CD4-positive, alpha-beta T cell (primary cell): ENCODE measurements at regions not wholly inside any gene's neighbourhood (a gene's known extent, or its start where the extent isn't known, plus 50 kb on each side); places are given as distances from the start of the nearest gene placed in this dataset.
"Not testable (repeated sequence)": the region's sequence is repeated elsewhere in the genome, so short reads cannot be mapped to it uniquely, and the experiment has no call there.

Experiments used
- ATAC-seq: fragments of 200-7000 bp; cut with Tn5 transposase; one replicate; pipeline ENCODE4 v1.10.0; 2022; ENCODE audit warnings: mild to moderate bottlenecking; ENCODE audit not compliant: poor library complexity
- CTCF ChIA-PET: fragments of 350-600 bp; sonication (Branson Sonifier 250); formaldehyde crosslinking; loops from one replicate; lab custom pipeline; 2021; ENCODE audit warnings: antibody characterized with exemption, inconsistent platforms; lab: Charles Lee
- POLR2A ChIA-PET: fragments of 350-600 bp; sonication (Branson Sonifier 250); formaldehyde crosslinking; loops from one replicate; lab custom pipeline; 2021; ENCODE audit warnings: antibody characterized with exemption, inconsistent platforms; lab: Charles Lee
- DNase-seq, 14 experiments: peaks; one replicate each; pipeline ENCODE4 v3.0.0-alpha.2; 2013 to 2020; ENCODE audit warnings: mixed read lengths in 2 of 14
- H3K27ac ChIP-seq, 2 donors: one replicate each; pipeline versions ENCODE4 v1.5.1 to v1.7.0; 2013; ENCODE audit warnings: low read length in 2 of 2, low read depth in 1 of 2, mild to moderate bottlenecking in 1 of 2
- H3K27me3 ChIP-seq, 2 experiments: 1 replicate in 1 of 2; 2 replicates in 1 of 2; pipeline versions ENCODE4 v1.6.1 to v1.7.0; 2013; ENCODE audit warnings: low read length in 2 of 2, control low read depth in 1 of 2, mild to moderate bottlenecking in 1 of 2, moderate library complexity in 1 of 2; ENCODE audit not compliant: insufficient read depth in 2 of 2, control insufficient read depth in 1 of 2
- H3K36me3 ChIP-seq: one replicate; pipeline ENCODE4 v1.6.1; 2013; ENCODE audit warnings: low read length, control low read depth; ENCODE audit not compliant: insufficient read depth
- H3K4me1 ChIP-seq: one replicate; pipeline ENCODE4 v1.6.1; 2013; ENCODE audit warnings: low read length, control low read depth; ENCODE audit not compliant: insufficient read depth
- H3K4me3 ChIP-seq: one replicate; pipeline ENCODE4 v1.5.1; 2013; ENCODE audit warnings: mild to moderate bottlenecking, low read length, moderate library complexity
- H3K9me3 ChIP-seq, 2 experiments: 1 replicate in 1 of 2; 2 replicates in 1 of 2; pipeline versions ENCODE4 v1.6.1 to v1.7.0; 2013; ENCODE audit warnings: low read length in 2 of 2, mild to moderate bottlenecking in 2 of 2, control low read depth in 1 of 2, moderate library complexity in 1 of 2; ENCODE audit not compliant: control insufficient read depth in 1 of 2, insufficient read depth in 1 of 2
- H3K27ac Mint-ChIP-seq: one replicate; pipeline ENCODE4 v1.8.0; 2020; ENCODE audit warnings: mixed read lengths
- H3K27me3 Mint-ChIP-seq: one replicate; pipeline ENCODE4 v1.8.0; 2021; ENCODE audit warnings: mixed read lengths
- H3K36me3 Mint-ChIP-seq: one replicate; pipeline ENCODE4 v1.8.0; 2021; ENCODE audit warnings: low read depth, mixed read lengths
- H3K4me1 Mint-ChIP-seq: one replicate; pipeline ENCODE4 v1.8.0; 2021; ENCODE audit warnings: low read depth, mixed read lengths
- H3K4me3 Mint-ChIP-seq: one replicate; pipeline ENCODE4 v1.8.0; 2020; ENCODE audit warnings: mild to moderate bottlenecking, mixed read lengths
- H3K9me3 Mint-ChIP-seq: one replicate; pipeline ENCODE4 v1.8.0; 2020; ENCODE audit warnings: mixed read lengths
- CTCF ChIP-seq: fragments of 200-600 bp; IDR thresholded peaks from one replicate; pipeline ENCODE4 v1.8.0; 2022; ENCODE audit warnings: antibody characterized with exemption, mild to moderate bottlenecking
- intact Hi-C, 2 experiments: fragments of 100-400 bp; cut with DNase I in 1 of 2; cut with micrococcal nuclease in 1 of 2; formaldehyde crosslinking; loops; one replicate each; pipeline versions ENCODE4 v1.15.1 to v1.9.0; 2023 to 2025; cut with DNase I, micrococcal nuclease

- H3K27me3 ChIP-seq: no peaks in the 10 kb centered on the region
Observed at GRCh38 chr17:22171631-22172030, 479.3 kb downstream of the KCNJ18 start.

DNA sequence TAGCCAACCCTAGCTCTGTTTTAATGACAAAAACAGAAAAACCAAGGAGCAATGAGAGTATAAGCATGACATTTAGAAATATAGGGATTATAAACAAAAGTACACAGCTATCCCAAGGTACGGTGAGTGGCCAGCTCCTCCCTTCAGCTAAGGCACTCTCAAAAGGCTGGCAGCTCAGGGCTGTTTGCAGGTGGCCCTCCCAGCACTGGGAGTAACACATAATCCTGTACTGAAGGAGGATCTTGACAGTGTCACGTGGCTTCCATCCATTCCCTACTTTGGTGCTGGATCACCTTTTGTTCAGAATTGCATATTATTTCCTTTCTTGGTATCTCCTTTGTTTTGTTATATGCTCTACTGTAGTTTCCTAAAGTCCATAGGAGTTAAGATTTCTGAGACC is 500.8 kb downstream of the KCNJ18 start:
- Mint-ChIP-seq H3K4me3 (no peak overlapping the region), H3K36me3 (no peaks in the 10 kb centered on the region), H3K9me3 (peaks cover 3% of the 10 kb centered on the region), H3K27ac (no peak overlapping the region), H3K27me3 (no peaks in the 10 kb centered on the region), H3K4me1 (no peaks in the 10 kb centered on the region)
- Histone ChIP-seq H3K36me3 (no peaks in the 10 kb centered on the region), H3K27ac (no peak overlapping the region), H3K9me3 (peaks cover 0 to 4% of the 10 kb centered on the region in 2 experiments), H3K4me3 (no peak overlapping the region), H3K4me1 (no peaks in the 10 kb centered on the region), H3K27me3 (no peaks in the 10 kb centered on the region)
- ATAC-seq: no peak
- no peak for TF ChIP-seq CTCF
- intact Hi-C loops: loop anchor here in 1 of 2 experiments (10.0 kb wide), 1 partner anchor 58 kb away; no protein-coding TSS in a partner anchor
- ChIA-PET POLR2A (no interaction called here), CTCF (interaction anchor here (0.5 kb wide), 1 partner anchor 84 kb away, joined by 3 read pairs; no protein-coding TSS in a partner anchor)
- no peak for DNase-seq

More at GRCh38 chr17:22171631-22172030, 479.3 kb downstream of the KCNJ18 start:
- ChIA-PET CTCF (no interaction called here), POLR2A (no interaction called here)
- Histone ChIP-seq H3K9me3 (peaks cover 8 to 12% of the 10 kb centered on the region in 2 experiments), H3K36me3 (no peaks in the 10 kb centered on the region), H3K4me3 (no peak overlapping the region), H3K27ac (no peak overlapping the region), H3K4me1 (no peaks in the 10 kb centered on the region)
- DNase-seq: no peak
- H3K9me3 Mint-ChIP-seq: peaks cover 19% of the 10 kb centered on the region
- TF ChIP-seq CTCF: no peak
- no peaks in the 10 kb centered on the region for H3K27me3 Mint-ChIP-seq
- H3K4me3 Mint-ChIP-seq: no peak overlapping the region
- intact Hi-C loops: loop anchor here in 1 of 2 experiments (10.0 kb wide), 1 partner anchor 63 kb away; no protein-coding TSS in a partner anchor
- H3K4me1 Mint-ChIP-seq: no peaks in the 10 kb centered on the region
- ATAC-seq: no peak
- H3K27ac Mint-ChIP-seq: no peak overlapping the region
- no peaks in the 10 kb centered on the region for H3K36me3 Mint-ChIP-seq

DNA sequence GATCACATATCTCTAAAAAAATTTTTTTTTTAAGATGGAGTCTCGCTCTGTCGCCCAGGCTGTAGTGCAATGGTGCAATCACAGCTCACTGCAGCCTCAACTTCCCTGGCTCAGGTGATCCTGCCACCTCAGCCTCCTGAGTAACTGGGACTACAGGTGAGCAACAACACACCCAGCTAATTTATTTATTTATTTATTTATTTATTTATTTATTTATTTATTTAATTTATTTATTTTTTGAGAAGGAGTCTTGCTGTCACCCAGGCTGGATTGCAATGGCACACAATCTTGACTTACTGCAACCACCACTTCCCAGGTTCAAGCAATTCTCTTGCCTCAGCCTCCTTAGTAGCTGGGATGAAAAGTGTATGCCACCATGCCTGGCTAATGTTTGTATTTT is 507.9 kb downstream of the KCNJ18 start:
- DNase-seq, H3K27me3 Mint-ChIP-seq, H3K36me3 Mint-ChIP-seq, intact Hi-C loops, H3K4me3 Mint-ChIP-seq, H3K4me1 Mint-ChIP-seq, CTCF ChIA-PET, ATAC-seq, H3K4me1 ChIP-seq, H3K27me3 ChIP-seq, H3K27ac ChIP-seq, POLR2A ChIA-PET, H3K4me3 ChIP-seq, H3K27ac Mint-ChIP-seq, H3K36me3 ChIP-seq: not testable (repeated sequence)
- H3K9me3 ChIP-seq: peaks cover 0 to 41% of the 10 kb centered on the region in 2 experiments
- H3K9me3 Mint-ChIP-seq: peaks cover 11% of the 10 kb centered on the region

- H3K36me3 ChIP-seq: no peaks in the 10 kb centered on the region
- Mint-ChIP-seq H3K9me3 (peaks cover 15% of the 10 kb centered on the region), H3K4me3 (no peak overlapping the region), H3K27me3 (no peaks in the 10 kb centered on the region), H3K27ac (no peak overlapping the region), H3K36me3 (no peaks in the 10 kb centered on the region), H3K4me1 (no peaks in the 10 kb centered on the region)
- peak; percentile 46 for ATAC-seq
- POLR2A ChIA-PET: no interaction called here
- H3K9me3 ChIP-seq: peaks cover 0 to 51% of the 10 kb centered on the region in 2 experiments
- TF ChIP-seq CTCF: no peak
- no peaks in the 10 kb centered on the region for H3K27me3 ChIP-seq
- H3K4me3 ChIP-seq: no peak overlapping the region
- H3K4me1 ChIP-seq: no peaks in the 10 kb centered on the region
- H3K27ac ChIP-seq: no peak overlapping the region
- CTCF ChIA-PET: no interaction called here
- DNase-seq: no peak
- intact Hi-C loops: no loop called here
Observed at GRCh38 chr17:22202702-22203101, 510.4 kb downstream of the KCNJ18 start.
